ENCODE measurements at regions not wholly inside any gene's neighbourhood (a gene's known extent, or its start where the extent isn't known, plus 50 kb on each side); places are given as distances from the start of the nearest gene placed in this dataset.

GRCh38 chr16:85436207-85436606, 176.9 kb upstream of the GSE1 start:
- no peaks in the 10 kb centered on the region for H3K27me3 ChIP-seq (ENCODE audit: control insufficient read depth in 1 of 2, insufficient read depth in 2 of 2, low read length in 2 of 2)
- no peaks in the 10 kb centered on the region for H3K9me3 ChIP-seq (ENCODE audit: control insufficient read depth in 1 of 2, low read length in 2 of 2)
- H3K4me3 ChIP-seq (ENCODE audit: low read depth in 1 of 2, low read length in 2 of 2) = no peak overlapping the region
- H3K9ac ChIP-seq (ENCODE audit: low read depth in 1 of 2, low read length in 2 of 2) = peak overlapping the region; percentile 35 to 41
- peaks cover 0 to 2% of the 10 kb centered on the region in 2 donors for H3K36me3 ChIP-seq (ENCODE audit: control insufficient read depth in 1 of 2, insufficient read depth in 2 of 2, low read length in 2 of 2)
- H3K27ac ChIP-seq (ENCODE audit: low read depth, low read length) = peak overlapping the region; percentile 73
- peaks cover 35 to 47% of the 10 kb centered on the region in 2 donors for H3K4me1 ChIP-seq (ENCODE audit: control insufficient read depth in 1 of 2, insufficient read depth in 2 of 2, low read length in 2 of 2)

DNA sequence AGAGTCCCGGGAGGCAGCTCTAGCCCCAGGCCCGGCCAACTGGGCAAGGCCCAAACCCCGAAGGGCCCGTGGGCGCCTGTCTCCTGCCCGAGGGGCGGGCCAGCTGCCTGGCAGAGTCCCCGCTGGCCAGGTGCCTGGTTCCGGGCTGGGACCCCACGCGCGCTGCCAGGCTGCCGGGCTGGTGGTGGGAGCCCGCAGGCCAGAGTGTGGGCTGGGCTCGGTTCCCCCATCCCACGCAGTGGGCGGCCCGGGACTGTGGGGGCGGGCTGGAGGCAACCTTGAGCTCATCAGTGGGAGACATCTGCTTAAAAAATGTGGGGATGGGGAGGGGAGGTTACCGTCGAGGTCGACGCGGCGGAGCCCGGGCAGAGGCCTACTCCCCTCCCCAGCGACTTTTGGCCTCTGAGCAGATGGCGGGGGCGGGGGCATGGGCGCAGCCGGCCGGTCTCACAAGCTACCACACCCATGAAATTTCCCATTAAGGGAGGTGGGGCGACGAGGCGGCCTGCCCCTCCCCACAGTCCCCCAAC, 176.4 kb upstream of the GSE1 start:
- Histone ChIP-seq H3K27ac (ENCODE audit: low read depth, low read length) (peak overlapping the region; percentile 73), H3K9me3 (ENCODE audit: control insufficient read depth in 1 of 2, low read length in 2 of 2) (no peaks in the 10 kb centered on the region), H3K36me3 (ENCODE audit: control insufficient read depth in 1 of 2, insufficient read depth in 2 of 2, low read length in 2 of 2) (peaks cover 0 to 2% of the 10 kb centered on the region in 2 donors), H3K27me3 (ENCODE audit: control insufficient read depth in 1 of 2, insufficient read depth in 2 of 2, low read length in 2 of 2) (no peaks in the 10 kb centered on the region), H3K4me3 (ENCODE audit: low read depth in 1 of 2, low read length in 2 of 2) (peak overlapping the region in 1 of 2 donors; percentile 9), H3K9ac (ENCODE audit: low read depth in 1 of 2, low read length in 2 of 2) (peak overlapping the region; percentile 35 to 41), H3K4me1 (ENCODE audit: control insufficient read depth in 1 of 2, insufficient read depth in 2 of 2, low read length in 2 of 2) (peaks cover 35 to 47% of the 10 kb centered on the region in 2 donors)

GRCh38 chr16:85437166-85438052, 175.7 kb upstream of the GSE1 start:
- no peaks in the 10 kb centered on the region for H3K9me3 ChIP-seq (ENCODE audit: control insufficient read depth in 1 of 2, low read length in 2 of 2)
- H3K27me3 ChIP-seq (ENCODE audit: control insufficient read depth in 1 of 2, insufficient read depth in 2 of 2, low read length in 2 of 2) = no peaks in the 10 kb centered on the region
- peaks cover 0 to 2% of the 10 kb centered on the region in 2 donors for H3K36me3 ChIP-seq (ENCODE audit: control insufficient read depth in 1 of 2, insufficient read depth in 2 of 2, low read length in 2 of 2)
- peak overlapping the region; percentile 34 to 41 for H3K9ac ChIP-seq (ENCODE audit: low read depth in 1 of 2, low read length in 2 of 2)
- peak overlapping the region; percentile 73 for H3K27ac ChIP-seq (ENCODE audit: low read depth, low read length)
- H3K4me3 ChIP-seq (ENCODE audit: low read depth in 1 of 2, low read length in 2 of 2) = peak overlapping the region; percentile 9 to 49
- H3K4me1 ChIP-seq (ENCODE audit: control insufficient read depth in 1 of 2, insufficient read depth in 2 of 2, low read length in 2 of 2) = peaks cover 35 to 47% of the 10 kb centered on the region in 2 donors

- no peaks in the 10 kb centered on the region for H3K27me3 ChIP-seq (ENCODE audit: control insufficient read depth in 1 of 2, insufficient read depth in 2 of 2, low read length in 2 of 2)
- H3K27ac ChIP-seq (ENCODE audit: low read depth, low read length) = no peak overlapping the region
- H3K4me3 ChIP-seq (ENCODE audit: low read depth in 1 of 2, low read length in 2 of 2) = no peak overlapping the region
- H3K9me3 ChIP-seq (ENCODE audit: control insufficient read depth in 1 of 2, low read length in 2 of 2) = no peaks in the 10 kb centered on the region
- H3K4me1 ChIP-seq (ENCODE audit: control insufficient read depth in 1 of 2, insufficient read depth in 2 of 2, low read length in 2 of 2) = peaks cover 35 to 48% of the 10 kb centered on the region in 2 donors
- peak overlapping the region in 1 of 2 donors; percentile 47 for H3K9ac ChIP-seq (ENCODE audit: low read depth in 1 of 2, low read length in 2 of 2)
- H3K36me3 ChIP-seq (ENCODE audit: control insufficient read depth in 1 of 2, insufficient read depth in 2 of 2, low read length in 2 of 2) = peaks cover 0 to 2% of the 10 kb centered on the region in 2 donors
These were observed 174.0 kb upstream of the GSE1 start for GRCh38 chr16:85438981-85439685.

GRCh38 chr16:85440744-85441143, 172.4 kb upstream of the GSE1 start:
- Histone ChIP-seq H3K36me3 (ENCODE audit: control insufficient read depth in 1 of 2, insufficient read depth in 2 of 2, low read length in 2 of 2) (peaks cover 0 to 2% of the 10 kb centered on the region in 2 donors), H3K9ac (ENCODE audit: low read depth in 1 of 2, low read length in 2 of 2) (no peak overlapping the region), H3K27me3 (ENCODE audit: control insufficient read depth in 1 of 2, insufficient read depth in 2 of 2, low read length in 2 of 2) (peaks cover 0 to 2% of the 10 kb centered on the region in 2 donors), H3K27ac (ENCODE audit: low read depth, low read length) (no peak overlapping the region), H3K9me3 (ENCODE audit: control insufficient read depth in 1 of 2, low read length in 2 of 2) (no peaks in the 10 kb centered on the region), H3K4me1 (ENCODE audit: control insufficient read depth in 1 of 2, insufficient read depth in 2 of 2, low read length in 2 of 2) (peaks cover 49 to 62% of the 10 kb centered on the region in 2 donors), H3K4me3 (ENCODE audit: low read depth in 1 of 2, low read length in 2 of 2) (no peak overlapping the region)

DNA sequence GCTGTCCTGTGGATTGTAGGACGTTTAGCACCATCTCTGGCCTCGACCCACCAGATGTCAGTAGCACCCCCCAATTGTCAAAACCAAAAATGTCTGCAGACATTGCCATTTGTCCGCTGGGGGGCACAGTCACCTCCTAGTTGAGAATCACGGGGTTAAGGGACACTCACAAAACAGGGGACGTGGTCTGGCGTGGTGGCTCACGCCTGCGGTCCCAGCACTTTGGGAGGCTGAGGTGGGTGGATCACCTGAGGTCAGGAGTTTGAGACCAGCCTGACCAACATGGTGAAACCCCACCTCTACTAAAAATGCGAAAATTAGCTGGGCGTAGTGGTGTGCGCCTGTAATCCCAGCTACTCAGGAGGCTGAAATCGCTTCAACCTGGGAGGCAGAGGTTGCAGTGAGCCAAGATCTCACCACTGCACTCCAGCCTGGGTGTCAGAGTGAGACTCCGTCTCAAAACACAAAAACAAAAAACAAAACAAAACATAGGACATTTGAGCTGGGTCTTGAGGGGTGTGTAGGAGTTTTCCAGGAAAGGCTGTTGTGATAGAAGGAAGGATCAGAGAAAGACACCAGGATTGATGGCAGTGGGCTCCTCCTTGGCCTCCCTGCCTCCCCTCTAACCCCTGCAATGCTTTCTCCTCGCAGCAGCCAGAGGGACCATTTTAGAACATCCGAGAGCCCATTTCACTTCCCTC, 171.8 kb upstream of the GSE1 start:
- Histone ChIP-seq H3K9ac (ENCODE audit: low read depth in 1 of 2, low read length in 2 of 2) (no peak overlapping the region), H3K36me3 (ENCODE audit: control insufficient read depth in 1 of 2, insufficient read depth in 2 of 2, low read length in 2 of 2) (peaks cover 0 to 2% of the 10 kb centered on the region in 2 donors), H3K27me3 (ENCODE audit: control insufficient read depth in 1 of 2, insufficient read depth in 2 of 2, low read length in 2 of 2) (peaks cover 0 to 2% of the 10 kb centered on the region in 2 donors), H3K4me3 (ENCODE audit: low read depth in 1 of 2, low read length in 2 of 2) (no peak overlapping the region), H3K9me3 (ENCODE audit: control insufficient read depth in 1 of 2, low read length in 2 of 2) (no peaks in the 10 kb centered on the region), H3K4me1 (ENCODE audit: control insufficient read depth in 1 of 2, insufficient read depth in 2 of 2, low read length in 2 of 2) (peaks cover 49 to 58% of the 10 kb centered on the region in 2 donors), H3K27ac (ENCODE audit: low read depth, low read length) (no peak overlapping the region)

GRCh38 chr16:85441890-85442670, 171.0 kb upstream of the GSE1 start:
- H3K9ac ChIP-seq (ENCODE audit: low read depth in 1 of 2, low read length in 2 of 2) = no peak overlapping the region
- H3K9me3 ChIP-seq (ENCODE audit: control insufficient read depth in 1 of 2, low read length in 2 of 2) = no peaks in the 10 kb centered on the region
- H3K27me3 ChIP-seq (ENCODE audit: control insufficient read depth in 1 of 2, insufficient read depth in 2 of 2, low read length in 2 of 2) = peaks cover 0 to 2% of the 10 kb centered on the region in 2 donors
- peaks cover 43 to 58% of the 10 kb centered on the region in 2 donors for H3K4me1 ChIP-seq (ENCODE audit: control insufficient read depth in 1 of 2, insufficient read depth in 2 of 2, low read length in 2 of 2)
- H3K4me3 ChIP-seq (ENCODE audit: low read depth in 1 of 2, low read length in 2 of 2) = no peak overlapping the region
- H3K36me3 ChIP-seq (ENCODE audit: control insufficient read depth in 1 of 2, insufficient read depth in 2 of 2, low read length in 2 of 2) = peaks cover 0 to 2% of the 10 kb centered on the region in 2 donors
- H3K27ac ChIP-seq (ENCODE audit: low read depth, low read length) = no peak overlapping the region

DNA sequence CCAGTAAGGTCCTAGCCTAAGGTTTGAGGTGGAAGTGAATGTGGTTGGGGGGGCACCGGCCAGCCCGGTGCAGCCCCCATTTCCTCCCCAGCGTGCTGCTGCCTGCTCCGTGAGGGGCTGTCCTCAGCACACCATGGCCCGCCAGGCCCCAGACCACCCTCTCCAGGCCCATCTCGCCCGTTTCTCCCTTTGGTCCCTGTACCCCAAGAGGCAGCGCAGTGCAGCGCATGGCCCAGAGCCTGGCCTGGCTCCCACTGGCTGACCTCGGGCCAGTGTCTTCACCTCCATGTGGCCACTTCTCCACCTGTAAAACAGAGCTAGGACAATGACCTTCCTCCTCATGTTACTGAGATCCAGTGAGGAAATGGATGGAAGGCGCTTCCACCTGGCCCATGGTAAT, 170.0 kb upstream of the GSE1 start:
- peaks cover 0 to 2% of the 10 kb centered on the region in 2 donors for H3K36me3 ChIP-seq (ENCODE audit: control insufficient read depth in 1 of 2, insufficient read depth in 2 of 2, low read length in 2 of 2)
- no peaks in the 10 kb centered on the region for H3K9me3 ChIP-seq (ENCODE audit: control insufficient read depth in 1 of 2, low read length in 2 of 2)
- peaks cover 39 to 58% of the 10 kb centered on the region in 2 donors for H3K4me1 ChIP-seq (ENCODE audit: control insufficient read depth in 1 of 2, insufficient read depth in 2 of 2, low read length in 2 of 2)

GRCh38 chr16:85443531-85443930, 169.6 kb upstream of the GSE1 start:
- peaks cover 0 to 2% of the 10 kb centered on the region in 2 donors for H3K36me3 ChIP-seq (ENCODE audit: control insufficient read depth in 1 of 2, insufficient read depth in 2 of 2, low read length in 2 of 2)
- no peaks in the 10 kb centered on the region for H3K9me3 ChIP-seq (ENCODE audit: control insufficient read depth in 1 of 2, low read length in 2 of 2)
- no peak overlapping the region for H3K9ac ChIP-seq (ENCODE audit: low read depth in 1 of 2, low read length in 2 of 2)
- no peak overlapping the region for H3K4me3 ChIP-seq (ENCODE audit: low read depth in 1 of 2, low read length in 2 of 2)
- H3K27me3 ChIP-seq (ENCODE audit: control insufficient read depth in 1 of 2, insufficient read depth in 2 of 2, low read length in 2 of 2) = peaks cover 2 to 11% of the 10 kb centered on the region in 2 donors
- H3K4me1 ChIP-seq (ENCODE audit: control insufficient read depth in 1 of 2, insufficient read depth in 2 of 2, low read length in 2 of 2) = peaks cover 39 to 58% of the 10 kb centered on the region in 2 donors
- no peak overlapping the region for H3K27ac ChIP-seq (ENCODE audit: low read depth, low read length)

More for the DNA sequence above, 170.0 kb upstream of the GSE1 start:
- Histone ChIP-seq H3K27me3 (ENCODE audit: control insufficient read depth in 1 of 2, insufficient read depth in 2 of 2, low read length in 2 of 2) (peaks cover 2 to 7% of the 10 kb centered on the region in 2 donors), H3K9ac (ENCODE audit: low read depth in 1 of 2, low read length in 2 of 2) (no peak overlapping the region), H3K4me3 (ENCODE audit: low read depth in 1 of 2, low read length in 2 of 2) (no peak overlapping the region), H3K27ac (ENCODE audit: low read depth, low read length) (no peak overlapping the region)

All from duodenal mucosa (tissue), 2 donors.